ENCODE measurements at regions not wholly inside any gene's neighbourhood (a gene's known extent, or its start where the extent isn't known, plus 50 kb on each side); places are given as distances from the start of the nearest gene placed in this dataset.

DNA sequence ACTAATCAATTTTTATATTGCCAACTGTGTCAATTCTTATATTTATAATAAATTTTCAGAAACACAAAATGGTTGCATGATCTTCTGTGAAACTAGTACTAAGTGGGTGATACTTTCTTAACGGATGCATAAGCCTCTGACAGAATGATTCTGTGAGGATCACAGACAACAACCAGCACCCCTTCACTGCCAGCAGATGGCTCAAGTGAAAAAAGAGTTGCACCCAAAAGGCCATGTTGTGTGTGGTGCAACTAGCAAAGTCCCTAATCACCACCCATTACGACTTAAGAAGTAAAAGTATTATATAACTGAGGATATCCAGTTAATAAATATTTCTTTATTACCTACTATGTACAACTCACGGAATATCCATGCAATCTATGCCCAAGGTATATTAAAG, 334.0 kb downstream of the PCDH19 start:
- no peak overlapping the region for H3K27ac ChIP-seq
- no peak for TF ChIP-seq ZFX (IDR thresholded peaks at IDR 0.05)
- TF ChIP-seq, protein P1, sequence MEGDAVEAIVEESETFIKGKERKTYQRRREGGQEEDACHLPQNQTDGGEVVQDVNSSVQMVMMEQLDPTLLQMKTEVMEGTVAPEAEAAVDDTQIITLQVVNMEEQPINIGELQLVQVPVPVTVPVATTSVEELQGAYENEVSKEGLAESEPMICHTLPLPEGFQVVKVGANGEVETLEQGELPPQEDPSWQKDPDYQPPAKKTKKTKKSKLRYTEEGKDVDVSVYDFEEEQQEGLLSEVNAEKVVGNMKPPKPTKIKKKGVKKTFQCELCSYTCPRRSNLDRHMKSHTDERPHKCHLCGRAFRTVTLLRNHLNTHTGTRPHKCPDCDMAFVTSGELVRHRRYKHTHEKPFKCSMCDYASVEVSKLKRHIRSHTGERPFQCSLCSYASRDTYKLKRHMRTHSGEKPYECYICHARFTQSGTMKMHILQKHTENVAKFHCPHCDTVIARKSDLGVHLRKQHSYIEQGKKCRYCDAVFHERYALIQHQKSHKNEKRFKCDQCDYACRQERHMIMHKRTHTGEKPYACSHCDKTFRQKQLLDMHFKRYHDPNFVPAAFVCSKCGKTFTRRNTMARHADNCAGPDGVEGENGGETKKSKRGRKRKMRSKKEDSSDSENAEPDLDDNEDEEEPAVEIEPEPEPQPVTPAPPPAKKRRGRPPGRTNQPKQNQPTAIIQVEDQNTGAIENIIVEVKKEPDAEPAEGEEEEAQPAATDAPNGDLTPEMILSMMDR (conservative IDR thresholded peaks at IDR 0.05) = no peak

DNA sequence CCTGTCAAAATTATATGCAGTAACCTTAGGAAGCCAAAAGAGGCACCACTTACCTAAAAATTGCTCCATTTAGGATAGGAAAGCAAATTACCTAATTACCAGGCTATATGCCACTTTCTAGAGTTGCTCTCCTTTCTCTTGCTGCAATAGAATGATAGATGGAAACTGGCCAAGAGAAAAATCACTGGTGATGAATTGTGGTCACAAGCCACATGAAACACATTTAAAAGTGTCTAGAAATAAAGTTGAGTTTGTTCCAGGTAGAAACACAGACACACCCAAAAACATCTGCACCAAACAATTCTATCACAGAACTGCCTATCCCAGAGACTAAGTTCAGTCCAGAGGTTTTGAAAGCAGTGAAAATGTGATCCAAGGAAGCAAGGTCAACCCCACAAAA, 337.7 kb downstream of the PCDH19 start:
- TF ChIP-seq ZFX (IDR thresholded peaks at IDR 0.05) = no peak
- TF ChIP-seq, protein P1 (conservative IDR thresholded peaks at IDR 0.05) = no peak
- H3K27ac ChIP-seq = no peak overlapping the region

DNA sequence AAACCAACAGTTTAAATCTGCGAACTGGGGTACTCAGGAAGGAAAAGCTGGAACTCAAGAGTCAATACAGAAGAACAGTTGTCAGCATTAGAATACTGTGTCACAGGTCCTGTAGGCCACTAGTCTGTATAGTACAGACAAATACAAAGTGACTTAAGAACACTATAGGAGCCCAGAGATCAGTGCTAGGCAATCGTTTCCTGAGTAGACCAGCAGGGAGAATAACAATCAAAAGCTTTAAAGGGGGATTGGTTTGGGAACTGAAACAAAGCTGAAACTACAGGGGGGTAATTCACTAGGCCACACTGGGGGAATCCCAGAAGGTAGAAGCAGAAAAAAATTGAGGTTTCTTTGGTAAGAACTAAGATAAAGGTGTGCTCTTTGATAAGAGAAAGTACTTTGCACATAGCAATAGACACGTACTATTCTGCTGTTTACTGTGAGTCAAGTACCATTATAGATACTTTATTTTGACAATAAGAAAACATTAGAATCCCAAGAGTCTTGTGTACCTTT, 339.7 kb downstream of the PCDH19 start:
- no peak overlapping the region for H3K27ac ChIP-seq
- no peak for TF ChIP-seq ZFX (IDR thresholded peaks at IDR 0.05)
- TF ChIP-seq, protein P1 (conservative IDR thresholded peaks at IDR 0.05) = no peak

DNA sequence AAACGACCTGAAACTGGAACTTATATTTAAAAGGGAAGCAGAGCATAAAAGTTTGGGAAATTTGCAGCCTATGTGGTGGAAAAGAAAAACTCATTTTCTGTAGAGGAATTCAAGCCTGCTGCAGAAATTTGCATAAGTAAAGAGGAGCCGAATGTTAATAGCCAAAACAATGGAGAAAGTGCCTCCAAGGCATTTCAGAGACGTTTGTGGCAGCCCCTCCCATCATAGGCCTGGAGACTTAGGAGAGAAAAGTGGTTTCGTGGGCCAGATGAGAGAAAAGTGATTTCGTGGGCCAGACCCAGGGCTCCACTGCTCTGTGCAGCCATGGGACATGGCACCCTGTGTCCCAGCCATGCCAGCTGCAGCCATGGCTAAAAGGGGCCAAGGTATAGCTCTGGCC, 361.9 kb downstream of the PCDH19 start:
- no peak overlapping the region for H3K27ac ChIP-seq
- TF ChIP-seq, protein P1 (conservative IDR thresholded peaks at IDR 0.05) = no peak
- no peak for TF ChIP-seq ZFX (IDR thresholded peaks at IDR 0.05)
